GM19023 (cell line): ENCODE measurements at regions not wholly inside any gene's neighbourhood (a gene's known extent, or its start where the extent isn't known, plus 50 kb on each side); places are given as distances from the start of the nearest gene placed in this dataset.
A peak's percentile ranks its signal among the peaks of the same experiment; 100 is the strongest.

Source experiments
- ATAC-seq: cut with Tn5 transposase; IDR thresholded peaks from one replicate; pipeline ENCODE4 v1.9.1; 2021; ENCODE audit warnings: mild to moderate bottlenecking, moderate library complexity; ENCODE audit not compliant: unreplicated experiment

GRCh38 chr4:36492590-36492989 is 211.2 kb downstream of the DTHD1 start:
- no peak for ATAC-seq

GRCh38 chr4:36493251-36493650 is 211.8 kb downstream of the DTHD1 start:
- ATAC-seq, result no peak

GRCh38 chr4:36494016-36494415 is 212.6 kb downstream of the DTHD1 start:
- ATAC-seq, result no peak

GRCh38 chr4:36494747-36495146 is 213.3 kb downstream of the DTHD1 start:
- no peak for ATAC-seq

GRCh38 chr4:36502350-36502749 is 220.9 kb downstream of the DTHD1 start:
- ATAC-seq, result no peak

- ATAC-seq, result no peak
Observed at GRCh38 chr4:36508394-36508793, 227.0 kb downstream of the DTHD1 start.

- ATAC-seq, result no peak
Observed at GRCh38 chr4:36509845-36510244, 228.4 kb downstream of the DTHD1 start.

GRCh38 chr4:36511785-36512184 is 230.4 kb downstream of the DTHD1 start:
- no peak for ATAC-seq

- no peak for ATAC-seq
Observed at GRCh38 chr4:36516522-36517095, 235.2 kb downstream of the DTHD1 start.

GRCh38 chr4:36523182-36523581 is 241.8 kb downstream of the DTHD1 start:
- no peak for ATAC-seq

GRCh38 chr4:36532670-36533379 is 251.4 kb downstream of the DTHD1 start:
- no peak for ATAC-seq

- no peak for ATAC-seq
Observed at GRCh38 chr4:36533944-36534343, 252.5 kb downstream of the DTHD1 start.

- no peak for ATAC-seq
Observed at GRCh38 chr4:36547383-36547782, 266.0 kb downstream of the DTHD1 start.

- no peak for ATAC-seq
Observed at GRCh38 chr4:36549252-36549651, 267.8 kb downstream of the DTHD1 start.

GRCh38 chr4:36549992-36550391 is 268.6 kb downstream of the DTHD1 start:
- no peak for ATAC-seq

- peak; percentile 93 for ATAC-seq
Observed at GRCh38 chr4:36551697-36552214, 270.3 kb downstream of the DTHD1 start.

- no peak for ATAC-seq
Observed at GRCh38 chr4:36553029-36553428, 271.6 kb downstream of the DTHD1 start.

GRCh38 chr4:36553453-36553852 is 272.0 kb downstream of the DTHD1 start:
- no peak for ATAC-seq

GRCh38 chr4:36556984-36557383 is 275.6 kb downstream of the DTHD1 start:
- no peak for ATAC-seq

GRCh38 chr4:36568575-36568974 is 287.2 kb downstream of the DTHD1 start:
- ATAC-seq, result no peak

- no peak for ATAC-seq
Observed at GRCh38 chr4:36573441-36573840, 292.0 kb downstream of the DTHD1 start.

GRCh38 chr4:36574816-36575215 is 293.4 kb downstream of the DTHD1 start:
- no peak for ATAC-seq

- no peak for ATAC-seq
Observed at GRCh38 chr4:36582198-36582597, 300.8 kb downstream of the DTHD1 start.
